Upper lobe of left lung (tissue), 6 donors: ENCODE measurements at regions not wholly inside any gene's neighbourhood (a gene's known extent, or its start where the extent isn't known, plus 50 kb on each side); places are given as distances from the start of the nearest gene placed in this dataset.

Experiments used
- ATAC-seq, 2 donors: fragments of 200-7000 bp; cut with Tn5 transposase; one replicate each; pipeline ENCODE4 v1.9.1; 2022; ENCODE audit warnings: mild to moderate bottlenecking in 2 of 2, moderate library complexity in 2 of 2; ENCODE audit not compliant: low FRiP score in 2 of 2
- DNase-seq, 2 donors: peaks; one replicate each; pipeline ENCODE4 v3.0.0-alpha.2; 2019 to 2020
- H3K27ac ChIP-seq, 4 donors: fragments of 200-600 bp; sonication (generic); one replicate each; pipeline ENCODE4 v1.5.1; 2016 to 2019
- H3K27me3 ChIP-seq, 4 donors: fragments of 200-600 bp; sonication (generic); one replicate each; pipeline ENCODE4 v1.5.1; 2017 to 2019
- H3K36me3 ChIP-seq, 4 donors: fragments of 200-600 bp; sonication (generic); one replicate each; pipeline ENCODE4 v1.5.1; 2016 to 2019
- H3K4me1 ChIP-seq, 4 donors: fragments of 200-600 bp; sonication (generic); one replicate each; pipeline ENCODE4 v1.5.1; 2018 to 2019
- H3K4me3 ChIP-seq, 4 donors: fragments of 200-600 bp; sonication (generic); one replicate each; pipeline ENCODE4 v1.5.1; 2017 to 2019; ENCODE audit warnings: mild to moderate bottlenecking in 2 of 4, moderate library complexity in 1 of 4
- H3K9me3 ChIP-seq, 4 donors: fragments of 200-600 bp; sonication (generic); one replicate each; pipeline ENCODE4 v1.5.1; 2018 to 2019
- EP300 ChIP-seq, 4 donors: sonication (generic); formaldehyde crosslinking; IDR thresholded peaks; one replicate each; pipeline ENCODE4 v1.5.1; 2017; ENCODE audit warnings: antibody characterized with exemption in 4 of 4, control low read depth in 2 of 4
- POLR2A ChIP-seq, 4 donors: fragments of 450-650 bp; IDR thresholded peaks; one replicate each; pipeline ENCODE4 v1.5.1; 2016 to 2017; ENCODE audit warnings: antibody characterized with exemption in 4 of 4, mild to moderate bottlenecking in 2 of 4
- POLR2AphosphoS5 ChIP-seq, 2 donors: sonication (generic); formaldehyde crosslinking; IDR thresholded peaks; one replicate each; pipeline ENCODE4 v1.5.1; 2017; ENCODE audit warnings: antibody characterized with exemption in 2 of 2
- WGBS, 2 donors: methylation state at CpG; one replicate each; pipeline ENCODE4 v1.1.5; 2017 to 2018; 5-methylcytosine and 5-hydroxymethylcytosine counted together
- TF ChIP-seq, protein P1 (sequence below), 6 experiments: fragments of 450-650 bp in 4 of 6; fragments of 200-600 bp in 2 of 6; sonication (generic) in 2 of 6; IDR thresholded peaks; one replicate each; pipeline ENCODE4 v1.5.1; 2016 to 2019; ENCODE audit warnings: antibody characterized with exemption in 6 of 6
- donor health status: DM: no; HTN: no; CAD: no; lungs with moderate emphysema.
- donor health status: DM: no; HTN: yes; CAD: no; lungs with severe emphysema.

DNA sequence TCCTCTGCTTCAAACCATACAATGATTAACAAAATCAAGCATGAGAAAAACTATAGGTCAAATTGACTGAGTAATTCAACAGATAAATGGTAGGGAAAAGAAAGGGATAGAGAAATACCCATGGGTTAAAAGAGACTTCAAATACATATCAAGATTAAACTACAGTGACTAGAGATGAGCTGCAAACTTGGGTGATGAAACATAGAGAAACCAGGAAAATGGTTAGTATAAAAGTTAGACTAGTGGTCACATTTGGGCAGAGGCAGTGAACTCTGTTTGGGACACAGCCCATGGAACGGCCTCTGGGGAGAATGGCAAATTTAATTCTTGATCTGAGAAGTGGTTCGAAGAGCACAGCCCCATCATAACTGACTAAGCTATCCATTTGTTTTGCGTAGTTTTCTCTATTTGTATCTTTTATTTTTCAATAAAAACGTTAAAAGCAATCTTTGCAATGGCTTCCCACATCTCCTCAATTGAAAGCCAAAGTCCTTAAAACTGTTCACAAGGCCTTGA is 99.4 kb downstream of the APIP start:
- Histone ChIP-seq H3K36me3 (no peaks in the 10 kb centered on the region), H3K9me3 (no peaks in the 10 kb centered on the region), H3K4me1 (no peaks in the 10 kb centered on the region), H3K4me3 (no peak overlapping the region), H3K27ac (no peak overlapping the region), H3K27me3 (no peaks in the 10 kb centered on the region)
- no peak for DNase-seq
- no peak for ATAC-seq
- 85 to 88% methylated on average over 4 of the region's 4 CpGs for WGBS, 2 donors
- TF ChIP-seq POLR2A (IDR thresholded peaks at IDR 0.05) (no peak), EP300 (IDR thresholded peaks at IDR 0.05) (no peak), POLR2AphosphoS5 (IDR thresholded peaks at IDR 0.05) (no peak)
- TF ChIP-seq, protein P1, sequence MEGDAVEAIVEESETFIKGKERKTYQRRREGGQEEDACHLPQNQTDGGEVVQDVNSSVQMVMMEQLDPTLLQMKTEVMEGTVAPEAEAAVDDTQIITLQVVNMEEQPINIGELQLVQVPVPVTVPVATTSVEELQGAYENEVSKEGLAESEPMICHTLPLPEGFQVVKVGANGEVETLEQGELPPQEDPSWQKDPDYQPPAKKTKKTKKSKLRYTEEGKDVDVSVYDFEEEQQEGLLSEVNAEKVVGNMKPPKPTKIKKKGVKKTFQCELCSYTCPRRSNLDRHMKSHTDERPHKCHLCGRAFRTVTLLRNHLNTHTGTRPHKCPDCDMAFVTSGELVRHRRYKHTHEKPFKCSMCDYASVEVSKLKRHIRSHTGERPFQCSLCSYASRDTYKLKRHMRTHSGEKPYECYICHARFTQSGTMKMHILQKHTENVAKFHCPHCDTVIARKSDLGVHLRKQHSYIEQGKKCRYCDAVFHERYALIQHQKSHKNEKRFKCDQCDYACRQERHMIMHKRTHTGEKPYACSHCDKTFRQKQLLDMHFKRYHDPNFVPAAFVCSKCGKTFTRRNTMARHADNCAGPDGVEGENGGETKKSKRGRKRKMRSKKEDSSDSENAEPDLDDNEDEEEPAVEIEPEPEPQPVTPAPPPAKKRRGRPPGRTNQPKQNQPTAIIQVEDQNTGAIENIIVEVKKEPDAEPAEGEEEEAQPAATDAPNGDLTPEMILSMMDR (IDR thresholded peaks at IDR 0.05): no peak

DNA sequence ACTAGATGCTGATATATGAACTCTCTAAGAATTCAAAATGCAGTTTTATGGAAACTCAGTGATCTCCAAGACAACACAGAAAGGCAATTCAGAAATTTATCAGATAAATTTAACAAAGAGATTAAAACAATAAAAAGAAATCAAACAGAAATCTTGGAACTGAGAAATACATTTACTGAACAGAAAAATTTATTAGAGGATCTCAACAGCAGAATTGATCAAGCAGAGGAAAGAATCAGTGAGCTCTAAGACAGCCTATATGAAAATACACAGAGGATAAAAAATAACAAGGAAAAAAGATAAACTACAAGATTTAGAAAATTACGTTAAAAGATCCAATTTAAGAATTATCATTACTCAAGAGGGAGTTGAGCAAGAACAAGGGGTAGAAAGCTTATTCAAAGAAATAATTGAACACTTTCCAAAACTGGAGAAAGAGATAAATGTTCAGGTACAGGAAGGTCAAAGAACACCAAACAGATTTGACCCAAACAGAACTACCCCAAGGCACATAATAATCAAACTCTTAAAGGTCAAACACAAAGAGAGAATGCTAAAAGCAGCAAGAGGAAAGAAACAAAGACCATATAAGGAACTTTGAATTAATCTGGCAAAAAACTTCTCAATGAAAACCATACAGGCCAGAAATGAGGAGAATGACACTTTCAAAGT is 103.1 kb downstream of the APIP start:
- no peak overlapping the region for H3K27ac ChIP-seq
- H3K9me3 ChIP-seq: no peaks in the 10 kb centered on the region
- 88 to 96% methylated on average over 1 of the region's 1 CpG for WGBS, 2 donors
- no peak overlapping the region for H3K4me3 ChIP-seq
- no peaks in the 10 kb centered on the region for H3K36me3 ChIP-seq
- DNase-seq: no peak
- no peaks in the 10 kb centered on the region for H3K27me3 ChIP-seq
- no peak for TF ChIP-seq POLR2A (IDR thresholded peaks at IDR 0.05)
- TF ChIP-seq EP300 (IDR thresholded peaks at IDR 0.05): no peak
- TF ChIP-seq POLR2AphosphoS5 (IDR thresholded peaks at IDR 0.05): no peak
- TF ChIP-seq, protein P1 (IDR thresholded peaks at IDR 0.05): no peak
- H3K4me1 ChIP-seq: no peaks in the 10 kb centered on the region
- no peak for ATAC-seq

DNA sequence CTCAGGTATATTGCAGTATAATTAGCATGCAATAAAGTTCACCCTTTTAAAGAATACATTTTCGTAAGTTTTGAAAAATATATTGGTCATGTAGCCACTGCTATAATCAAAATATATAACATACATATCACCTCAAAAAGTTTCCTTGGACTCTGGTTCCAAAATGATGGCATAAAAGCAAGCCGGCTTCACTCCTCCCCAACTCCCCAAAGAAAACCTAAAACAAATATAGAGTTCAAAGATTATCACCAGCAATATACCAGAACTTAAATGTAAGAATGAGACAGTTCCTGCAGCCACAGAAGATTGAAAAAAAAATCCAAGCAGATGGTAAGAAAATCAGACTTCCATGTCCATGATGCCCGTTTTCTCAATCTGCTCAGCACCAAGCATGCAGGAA is 104.3 kb downstream of the APIP start:
- Histone ChIP-seq H3K9me3 (no peaks in the 10 kb centered on the region), H3K36me3 (no peaks in the 10 kb centered on the region), H3K4me3 (no peak overlapping the region), H3K4me1 (no peaks in the 10 kb centered on the region), H3K27me3 (no peaks in the 10 kb centered on the region), H3K27ac (no peak overlapping the region)
- WGBS, 2 donors: 84% methylated on average over 3 of the region's 3 CpGs
- TF ChIP-seq, protein P1 (IDR thresholded peaks at IDR 0.05): no peak
- TF ChIP-seq POLR2AphosphoS5 (IDR thresholded peaks at IDR 0.05): no peak
- no peak for TF ChIP-seq POLR2A (IDR thresholded peaks at IDR 0.05)
- TF ChIP-seq EP300 (IDR thresholded peaks at IDR 0.05): no peak
- DNase-seq: no peak
- ATAC-seq: no peak

DNA sequence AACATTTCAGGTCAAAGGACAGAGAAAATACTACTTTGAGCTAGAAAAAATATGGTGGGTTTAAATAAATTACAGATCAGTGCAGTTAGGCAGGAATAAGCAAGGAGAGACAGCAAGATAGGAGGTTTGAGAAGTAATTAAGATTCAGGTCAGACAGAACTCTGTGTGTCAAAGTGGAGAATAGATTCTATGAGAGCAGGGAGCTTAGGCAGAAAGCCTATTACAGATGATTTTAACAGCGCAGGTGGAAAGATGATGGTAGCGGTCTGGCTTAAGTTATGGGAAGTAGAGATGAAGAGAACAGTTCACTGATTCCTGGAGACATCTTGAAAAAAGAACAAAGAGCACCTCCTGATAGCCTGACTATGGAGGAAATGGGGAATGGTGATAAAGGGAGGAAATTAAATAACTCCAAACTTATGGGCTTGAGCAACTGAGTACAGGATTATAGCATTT is 106.0 kb downstream of the APIP start:
- H3K4me3 ChIP-seq: no peak overlapping the region
- no peaks in the 10 kb centered on the region for H3K9me3 ChIP-seq
- H3K4me1 ChIP-seq: no peaks in the 10 kb centered on the region
- no peak for DNase-seq
- no peaks in the 10 kb centered on the region for H3K27me3 ChIP-seq
- no peak overlapping the region for H3K27ac ChIP-seq
- TF ChIP-seq POLR2AphosphoS5 (IDR thresholded peaks at IDR 0.05) (no peak), POLR2A (IDR thresholded peaks at IDR 0.05) (no peak), EP300 (IDR thresholded peaks at IDR 0.05) (no peak)
- TF ChIP-seq, protein P1 (IDR thresholded peaks at IDR 0.05): no peak
- no peak for ATAC-seq
- 95 to 96% methylated on average over 2 of the region's 2 CpGs for WGBS, 2 donors
- no peaks in the 10 kb centered on the region for H3K36me3 ChIP-seq
